Left ventricle myocardium superior (tissue), 1 donor: ENCODE measurements at regions not wholly inside any gene's neighbourhood (a gene's known extent, or its start where the extent isn't known, plus 50 kb on each side); places are given as distances from the start of the nearest gene placed in this dataset.

Experiments
- ATAC-seq: fragments of 200-7000 bp; cut with Tn5 transposase; one replicate; pipeline ENCODE4 v1.9.1; 2020; ENCODE audit warnings: mild to moderate bottlenecking, moderate library complexity
- DNase-seq: peaks from one replicate; pipeline ENCODE4 v3.0.0-alpha.2; 2020
- intact Hi-C: fragments of 100-400 bp; cut with micrococcal nuclease; formaldehyde crosslinking; loops from one replicate; pipeline ENCODE4 v1.11.0; 2022
- donor health status: DM: no; HTN: yes; CAD: no; lungs with severe emphysema.

GRCh38 chr11:27968461-27968860 lies 139.5 kb downstream of the KIF18A start:
- DNase-seq (no peak), ATAC-seq (no peak)
- intact Hi-C loops, result no loop called here

GRCh38 chr11:27965559-27965958 lies 142.4 kb downstream of the KIF18A start:
- no peak for ATAC-seq
- DNase-seq, result no peak
- intact Hi-C loops, result no loop called here

- ATAC-seq, result no peak
- intact Hi-C loops, result no loop called here
- DNase-seq, result no peak
Observed at GRCh38 chr11:27963370-27963769, 144.6 kb downstream of the KIF18A start.

GRCh38 chr11:27949951-27950738 lies 157.8 kb downstream of the KIF18A start:
- no peak for DNase-seq
- intact Hi-C loops, result no loop called here
- no peak for ATAC-seq

GRCh38 chr11:27945348-27945747 lies 162.6 kb downstream of the KIF18A start:
- no peak for ATAC-seq
- intact Hi-C loops, result no loop called here
- no peak for DNase-seq

GRCh38 chr11:27938011-27938410 lies 169.9 kb downstream of the KIF18A start:
- ATAC-seq (no peak), DNase-seq (no peak)
- intact Hi-C loops, result no loop called here

GRCh38 chr11:27934830-27935145 lies 173.2 kb downstream of the KIF18A start:
- no peak for ATAC-seq
- intact Hi-C loops, result no loop called here
- DNase-seq, result no peak

- DNase-seq (no peak), ATAC-seq (no peak)
- intact Hi-C loops, result no loop called here
Observed at GRCh38 chr11:27933992-27934829, 173.7 kb downstream of the KIF18A start.

- DNase-seq, result no peak
- ATAC-seq, result no peak
- intact Hi-C loops, result no loop called here
Observed at GRCh38 chr11:27931770-27932169, 176.2 kb downstream of the KIF18A start.

- no peak for DNase-seq
- intact Hi-C loops, result no loop called here
- no peak for ATAC-seq
Observed at GRCh38 chr11:27930946-27931345, 177.0 kb downstream of the KIF18A start.

- DNase-seq, result no peak
- no peak for ATAC-seq
- intact Hi-C loops, result no loop called here
Observed at GRCh38 chr11:27928809-27929208, 179.1 kb downstream of the KIF18A start.

GRCh38 chr11:27926981-27927481 lies 180.9 kb downstream of the KIF18A start:
- intact Hi-C loops, result no loop called here
- no peak for DNase-seq
- ATAC-seq, result no peak

GRCh38 chr11:27926486-27926885 lies 181.5 kb downstream of the KIF18A start:
- no peak for ATAC-seq
- no peak for DNase-seq
- intact Hi-C loops, result no loop called here

GRCh38 chr11:27921472-27921871 lies 186.5 kb downstream of the KIF18A start:
- ATAC-seq (no peak), DNase-seq (no peak)
- intact Hi-C loops, result no loop called here

- intact Hi-C loops, result no loop called here
- no peak for DNase-seq
- no peak for ATAC-seq
Observed at GRCh38 chr11:27916541-27917100, 191.3 kb downstream of the KIF18A start.

- no peak for DNase-seq
- intact Hi-C loops, result no loop called here
- no peak for ATAC-seq
Observed at GRCh38 chr11:27914080-27914479, 193.9 kb downstream of the KIF18A start.

GRCh38 chr11:27913650-27914049 lies 194.3 kb downstream of the KIF18A start:
- intact Hi-C loops, result no loop called here
- ATAC-seq (no peak), DNase-seq (no peak)

- DNase-seq, result no peak
- no peak for ATAC-seq
- intact Hi-C loops, result no loop called here
Observed at GRCh38 chr11:27912916-27913315, 195.0 kb downstream of the KIF18A start.

GRCh38 chr11:27910186-27910931 lies 197.6 kb downstream of the KIF18A start:
- no peak for DNase-seq
- ATAC-seq, result no peak
- intact Hi-C loops, result no loop called here

- ATAC-seq (no peak), DNase-seq (no peak)
- intact Hi-C loops, result no loop called here
Observed at GRCh38 chr11:27909386-27909785, 198.6 kb downstream of the KIF18A start.
